H1 (cell line): ENCODE measurements at regions not wholly inside any gene's neighbourhood (a gene's known extent, or its start where the extent isn't known, plus 50 kb on each side); places are given as distances from the start of the nearest gene placed in this dataset.

Source experiments
- CTCF ChIA-PET: fragments of 300-600 bp; sonication (Branson Sonifier 250); formaldehyde crosslinking; loops from one replicate; lab custom pipeline; 2021; ENCODE audit not compliant: partially characterized antibody; lab: Charles Lee
- POLR2A ChIA-PET: fragments of 300-600 bp; sonication (Branson Sonifier 250); formaldehyde crosslinking; loops from one replicate; lab custom pipeline; 2021; ENCODE audit warnings: inconsistent platforms; ENCODE audit not compliant: partially characterized antibody; lab: Charles Lee
- DNase-seq, 2 experiments: peaks; one replicate each; pipeline versions ENCODE4 v3.0.0 to v3.0.0-alpha.2; 2010 to 2022; ENCODE audit warnings: low spot score in 2 of 2, low read depth in 1 of 2, mixed read lengths in 1 of 2
- FAIRE-seq: peaks from 2 replicates; lab custom pipeline; 2011; peaks lifted over from hg19 to GRCh38; lab: Jason Lieb, UNC
- H2AFZ ChIP-seq: 2 replicates; pipeline ENCODE4 v1.8.1; 2012; ENCODE audit warnings: low read length, inconsistent platforms
- H2AK5ac ChIP-seq: 2 replicates; pipeline ENCODE4 v1.6.1; 2013; ENCODE audit warnings: low read depth, low read length
- H2BK120ac ChIP-seq: replicated peaks from 2 replicates; pipeline ENCODE3; 2013; ENCODE audit warnings: low read depth, low read length, inconsistent platforms
- H2BK12ac ChIP-seq: 2 replicates; pipeline ENCODE4 v1.6.1; 2013; ENCODE audit warnings: low read depth, low read length
- H2BK15ac ChIP-seq: 2 replicates; pipeline ENCODE4 v1.6.1; 2013; ENCODE audit warnings: low read length
- H2BK20ac ChIP-seq: 2 replicates; pipeline ENCODE4 v1.6.1; 2013; ENCODE audit warnings: low read length
- H2BK5ac ChIP-seq: 2 replicates; pipeline ENCODE4 v1.6.1; 2013; ENCODE audit warnings: low read depth, low read length
- H3K14ac ChIP-seq: 2 replicates; pipeline ENCODE4 v1.6.1; 2013; ENCODE audit warnings: inconsistent platforms; ENCODE audit not compliant: insufficient read length
- H3K18ac ChIP-seq: 2 replicates; pipeline ENCODE4 v1.6.1; 2013; ENCODE audit warnings: low read length; ENCODE audit errors: extremely low read depth
- H3K23ac ChIP-seq: 2 replicates; pipeline ENCODE4 v1.6.1; 2013; ENCODE audit warnings: inconsistent platforms; ENCODE audit not compliant: insufficient read length
- H3K23me2 ChIP-seq: 2 replicates; pipeline ENCODE4 v1.6.1; 2013; ENCODE audit warnings: low read depth, low read length
- H3K27ac ChIP-seq: 2 replicates; pipeline ENCODE4 v1.6.1; 2011; ENCODE audit warnings: low read depth, low read length, inconsistent platforms
- H3K27me3 ChIP-seq, 4 experiments: replicated peaks in 1 of 4; 1 replicate in 1 of 4; 2 replicates in 3 of 4; pipeline versions ENCODE4 v1.6.1 to v1.8.1; 2011 to 2013; ENCODE audit warnings: low read length in 3 of 4, mild to moderate bottlenecking in 3 of 4, inconsistent platforms in 2 of 4, mixed read lengths in 2 of 4, moderate library complexity in 1 of 4; ENCODE audit not compliant: control insufficient read depth in 3 of 4, insufficient read depth in 3 of 4; ENCODE audit errors: extremely low read depth in 1 of 4
- H3K36me3 ChIP-seq, 4 experiments: 2 replicates each; pipeline versions ENCODE4 v1.6.1 to v1.8.1; 2011 to 2013; ENCODE audit warnings: mild to moderate bottlenecking in 4 of 4, low read length in 3 of 4, moderate library complexity in 2 of 4, control low read depth in 1 of 4, inconsistent platforms in 1 of 4; ENCODE audit not compliant: insufficient read depth in 4 of 4, control insufficient read depth in 2 of 4
- H3K4ac ChIP-seq: replicated peaks from 2 replicates; pipeline ENCODE3; 2013; ENCODE audit warnings: low read length, low read depth, mixed read lengths, inconsistent platforms; ENCODE audit not compliant: insufficient read length
- H3K4me1 ChIP-seq, 4 experiments: replicated peaks in 1 of 4; 1 replicate in 1 of 4; 2 replicates in 3 of 4; pipeline versions ENCODE4 v1.6.1 to v1.8.1; 2011 to 2013; ENCODE audit warnings: low read length in 3 of 4, inconsistent platforms in 2 of 4, mixed read lengths in 1 of 4; ENCODE audit not compliant: insufficient read depth in 4 of 4, control insufficient read depth in 3 of 4
- H3K4me2 ChIP-seq, 2 experiments: 2 replicates each; pipeline versions ENCODE4 v1.6.1 to v1.8.1; 2011 to 2013; ENCODE audit warnings: low read depth in 2 of 2, low read length in 2 of 2, control low read depth in 1 of 2, inconsistent platforms in 1 of 2, mild to moderate bottlenecking in 1 of 2; ENCODE audit not compliant: insufficient read depth in 1 of 2
- H3K4me3 ChIP-seq, 4 experiments: fragments of 200-600, 300-600 bp in 1 of 4; sonication (generic), shearing (Covaris generic), sonication (Bioruptor Twin) in 1 of 4; 2 replicates each; pipeline versions ENCODE4 v1.5.1 to v1.8.1; 2011 to 2016; ENCODE audit warnings: low read length in 4 of 4, low read depth in 3 of 4, control low read depth in 2 of 4, inconsistent platforms in 2 of 4, mild to moderate bottlenecking in 2 of 4, mixed read lengths in 1 of 4, moderate library complexity in 1 of 4; ENCODE audit not compliant: insufficient read depth in 2 of 4; ENCODE audit errors: extremely low read depth in 1 of 4
- H3K56ac ChIP-seq: replicated peaks from 2 replicates; pipeline ENCODE3; 2013; ENCODE audit warnings: low read depth, mild to moderate bottlenecking, mixed read lengths, low read length, inconsistent platforms; ENCODE audit not compliant: insufficient read length
- H3K79me1 ChIP-seq: 2 replicates; pipeline ENCODE4 v1.6.1; 2013; ENCODE audit warnings: low read depth, low read length, control low read depth
- H3K79me2 ChIP-seq, 2 experiments: 2 replicates each; pipeline versions ENCODE4 v1.6.1 to v1.8.1; 2012 to 2013; ENCODE audit warnings: low read length in 2 of 2, mild to moderate bottlenecking in 2 of 2, inconsistent platforms in 1 of 2; ENCODE audit not compliant: insufficient read depth in 2 of 2, control insufficient read depth in 1 of 2
- H3K9ac ChIP-seq, 4 experiments: replicated peaks in 1 of 4; 1 replicate in 1 of 4; 2 replicates in 3 of 4; pipeline versions ENCODE4 v1.6.1 to v1.8.1; 2011 to 2013; ENCODE audit warnings: low read depth in 3 of 4, low read length in 3 of 4, control low read depth in 2 of 4, mild to moderate bottlenecking in 2 of 4, moderate library complexity in 2 of 4, inconsistent platforms in 1 of 4; ENCODE audit errors: extremely low read depth in 1 of 4
- H3K9me3 ChIP-seq, 2 experiments: 2 replicates each; pipeline versions ENCODE4 v1.6.1 to v1.8.1; 2012 to 2013; ENCODE audit warnings: mild to moderate bottlenecking in 2 of 2, moderate library complexity in 2 of 2, control low read depth in 1 of 2, inconsistent platforms in 1 of 2, low read depth in 1 of 2, low read length in 1 of 2, mixed read lengths in 1 of 2; ENCODE audit not compliant: insufficient read depth in 2 of 2
- H4K20me1 ChIP-seq, 2 experiments: replicated peaks in 1 of 2; 2 replicates each; pipeline versions ENCODE3 to v1.8.1; 2011 to 2013; ENCODE audit warnings: inconsistent platforms in 2 of 2, low read length in 2 of 2, mild to moderate bottlenecking in 1 of 2; ENCODE audit not compliant: insufficient read depth in 2 of 2, control insufficient read depth in 1 of 2
- H4K5ac ChIP-seq: 2 replicates; pipeline ENCODE4 v1.6.1; 2013; ENCODE audit warnings: low read length, low read depth, mixed read lengths, inconsistent platforms; ENCODE audit not compliant: insufficient read length
- H4K8ac ChIP-seq: 2 replicates; pipeline ENCODE4 v1.8.0; 2013; ENCODE audit warnings: mild to moderate bottlenecking, moderate library complexity, low read length, inconsistent platforms; ENCODE audit not compliant: insufficient read depth; ENCODE audit errors: extremely low read depth
- H4K91ac ChIP-seq: replicated peaks from 2 replicates; pipeline ENCODE3; 2013; ENCODE audit warnings: low read length, mixed read lengths, inconsistent platforms; ENCODE audit not compliant: insufficient read length
- ATF3 ChIP-seq: IDR thresholded peaks from 2 replicates; pipeline ENCODE4 v1.6.1; 2011; ENCODE audit warnings: low read depth, mild to moderate bottlenecking, low read length; ENCODE audit not compliant: insufficient read depth
- BCL11A ChIP-seq, 2 experiments: IDR thresholded peaks; one replicate each; pipeline ENCODE4 v1.6.1; 2011; ENCODE audit warnings: low read depth in 2 of 2, low read length in 2 of 2, mild to moderate bottlenecking in 2 of 2
- CBX5 ChIP-seq: fragments of 300-800, 300-1000 bp; sonication (generic); IDR thresholded peaks from 2 replicates; pipeline ENCODE4 v1.7.1; 2016; ENCODE audit warnings: antibody characterized with exemption, low read length, low read depth
- CEBPB ChIP-seq: IDR thresholded peaks from 2 replicates; pipeline ENCODE4 v1.6.1; 2012; ENCODE audit warnings: low read depth, low read length
- FOSL1 ChIP-seq: IDR thresholded peaks from 2 replicates; pipeline ENCODE4 v1.6.1; 2011; ENCODE audit warnings: mild to moderate bottlenecking, low read depth, low read length, moderate library complexity; ENCODE audit not compliant: insufficient read depth
- GABPA ChIP-seq: IDR thresholded peaks from 2 replicates; pipeline ENCODE4 v1.6.1; 2011; ENCODE audit warnings: mild to moderate bottlenecking, low read length, moderate library complexity, borderline replicate concordance; ENCODE audit not compliant: insufficient read depth
- JUND ChIP-seq: IDR thresholded peaks from 2 replicates; pipeline ENCODE4 v1.6.1; 2011; ENCODE audit warnings: mild to moderate bottlenecking, improper control_type of control experiment, low read length
- PHF8 ChIP-seq: fragments of 200-600 bp; sonication (generic); conservative IDR thresholded peaks from 2 replicates; pipeline ENCODE4 v1.7.1; 2012; ENCODE audit warnings: low read depth, mild to moderate bottlenecking, inconsistent platforms, low read length, moderate library complexity
- POLR2AphosphoS5 ChIP-seq: IDR thresholded peaks from 2 replicates; pipeline ENCODE4 v1.6.1; 2011; ENCODE audit warnings: low read depth, low read length
- POU5F1 ChIP-seq: IDR thresholded peaks from 2 replicates; pipeline ENCODE4 v1.6.1; 2011; ENCODE audit warnings: low read depth, mild to moderate bottlenecking, low read length, moderate library complexity
- RFX5 ChIP-seq: IDR thresholded peaks from 2 replicates; pipeline ENCODE4 v1.6.1; 2011; ENCODE audit warnings: low read depth, low read length, improper control_type of control experiment, borderline replicate concordance
- SIN3A ChIP-seq, 2 experiments: IDR thresholded peaks in 1 of 2; conservative IDR thresholded peaks in 1 of 2; 2 replicates each; pipeline ENCODE4 v1.6.1; 2011 to 2012; ENCODE audit warnings: low read length in 2 of 2, improper control_type of control experiment in 1 of 2, low read depth in 1 of 2, mild to moderate bottlenecking in 1 of 2
- SP1 ChIP-seq: IDR thresholded peaks from 2 replicates; pipeline ENCODE4 v1.6.1; 2011; ENCODE audit warnings: low read depth, low read length
- TAF1 ChIP-seq: IDR thresholded peaks from 2 replicates; pipeline ENCODE4 v1.6.1; 2011; ENCODE audit warnings: mild to moderate bottlenecking, low read depth, low read length
- TAF7 ChIP-seq: optimal IDR thresholded peaks from 2 replicates; pipeline ENCODE3; 2011; ENCODE audit warnings: low read depth, mild to moderate bottlenecking, inconsistent platforms, low read length, moderate library complexity, borderline replicate concordance
- WGBS, 2 experiments: shearing (Covaris generic) in 1 of 2; methylation state at CpG; one replicate each; pipeline versions ENCODE4 v1.1.6 to v1.1.7; 2013 to 2015; ENCODE audit warnings: low lambda C conversion rate in 2 of 2, mixed read lengths in 2 of 2, inconsistent platforms in 1 of 2, low coverage in 1 of 2, missing lambda C conversion rate in 1 of 2; ENCODE audit not compliant: insufficient replicate concordance in 2 of 2, insufficient coverage in 1 of 2, insufficient read length in 1 of 2; ENCODE audit errors: extremely low coverage in 1 of 2, missing lambda C conversion rate in 1 of 2; 5-methylcytosine and 5-hydroxymethylcytosine counted together

GRCh38 chr18:11514267-11514666, 95.1 kb upstream of the SLC35G4 start:
- H3K4me3 ChIP-seq, result no peak overlapping the region
- no peak overlapping the region for H2BK12ac ChIP-seq
- H2AFZ ChIP-seq, result no peak overlapping the region
- H3K4me1 ChIP-seq, result no peaks in the 10 kb centered on the region; a peak in 1 of 7 replicates
- H2BK120ac ChIP-seq, result no peak overlapping the region
- FAIRE-seq (no peak), DNase-seq (no peak)
- no peak overlapping the region for H3K14ac ChIP-seq
- no peak overlapping the region for H3K23ac ChIP-seq
- 100% methylated on average over 1 of the region's 1 CpG; no CpG with 5 or more reads in 1 of the 2 experiments for WGBS, 2 experiments
- H3K9ac ChIP-seq, result no peak overlapping the region
- peaks cover 0 to 2% (median under 1%) of the 10 kb centered on the region in 4 experiments; a peak in 5 of 7 replicates for H3K27me3 ChIP-seq
- H3K79me2 ChIP-seq, result no peaks in the 10 kb centered on the region
- CTCF ChIA-PET, result interaction anchor here (1.2 kb wide), 1 partner anchor 13 kb away, joined by 4 read pairs; no protein-coding TSS in a partner anchor
- no peak overlapping the region for H3K27ac ChIP-seq
- no peak overlapping the region for H4K91ac ChIP-seq
- H4K5ac ChIP-seq, result no peak overlapping the region
- H4K8ac ChIP-seq, result no peak overlapping the region
- H2BK5ac ChIP-seq, result no peak overlapping the region
- no peaks in the 10 kb centered on the region for H3K23me2 ChIP-seq
- no peaks in the 10 kb centered on the region for H3K9me3 ChIP-seq
- H3K4me2 ChIP-seq, result no peak overlapping the region
- H3K56ac ChIP-seq, result no peak overlapping the region
- POLR2A ChIA-PET, result no interaction called here
- H3K18ac ChIP-seq, result no peak overlapping the region
- H3K36me3 ChIP-seq, result no peaks in the 10 kb centered on the region
- H2AK5ac ChIP-seq, result no peak overlapping the region
- H4K20me1 ChIP-seq, result no peaks in the 10 kb centered on the region
- H3K4ac ChIP-seq, result no peak overlapping the region
- no peak overlapping the region for H2BK15ac ChIP-seq
- H3K79me1 ChIP-seq, result no peaks in the 10 kb centered on the region
- no peak overlapping the region for H2BK20ac ChIP-seq
- TF ChIP-seq ATF3 (no peak), CBX5 (no peak), SP1 (no peak), POU5F1 (no peak), JUND (no peak), RFX5 (no peak), SIN3A (conservative IDR thresholded peaks at IDR 0.05 in 1 of 2, IDR thresholded peaks at IDR 0.05 in 1 of 2; ENCODE audit: low read depth in 1 of 2, low read length in 2 of 2) (no peak), POLR2AphosphoS5 (no peak), FOSL1 (no peak), TAF7 (no peak), GABPA (no peak), PHF8 (no peak), BCL11A (IDR thresholded peaks at IDR 0.05; ENCODE audit: low read depth in 2 of 2, low read length in 2 of 2) (no peak), TAF1 (no peak), CEBPB (no peak)
